WTC11 (cell line): ENCODE measurements at regions not wholly inside any gene's neighbourhood (a gene's known extent, or its start where the extent isn't known, plus 50 kb on each side); places are given as distances from the start of the nearest gene placed in this dataset.
A peak's percentile ranks its signal among the peaks of the same experiment; 100 is the strongest.

Source experiments
- ATAC-seq: fragments of 200-7000 bp; cut with Tn5 transposase; 2 replicates; pipeline ENCODE4 v1.10.0; 2021; ENCODE audit warnings: mild to moderate bottlenecking, moderate library complexity
- CTCF ChIA-PET: fragments of 300-600 bp; sonication (Branson Sonifier 250); formaldehyde crosslinking; loops from one replicate; lab custom pipeline; 2021; ENCODE audit warnings: antibody characterized with exemption; lab: Charles Lee
- POLR2A ChIA-PET: fragments of 350-600 bp; sonication (Branson Sonifier 250); formaldehyde crosslinking; loops from one replicate; lab custom pipeline; 2021; ENCODE audit warnings: antibody characterized with exemption; lab: Charles Lee
- DNase-seq: peaks from one replicate; pipeline ENCODE4 v3.0.0; 2021; ENCODE audit warnings: low spot score
- H3K27ac Mint-ChIP-seq: 2 replicates; pipeline ENCODE4 v1.8.0; 2021; ENCODE audit warnings: mixed read lengths
- H3K27me3 Mint-ChIP-seq: 2 replicates; pipeline ENCODE4 v1.8.0; 2021; ENCODE audit warnings: low read depth, mild to moderate bottlenecking, moderate library complexity, mixed read lengths
- H3K36me3 Mint-ChIP-seq: 2 replicates; pipeline ENCODE4 v1.8.0; 2021; ENCODE audit warnings: mixed read lengths
- H3K4me1 Mint-ChIP-seq: 2 replicates; pipeline ENCODE4 v1.8.0; 2022; ENCODE audit warnings: mixed read lengths
- H3K4me3 Mint-ChIP-seq: 2 replicates; pipeline ENCODE4 v1.8.0; 2021; ENCODE audit warnings: mild to moderate bottlenecking, moderate library complexity, mixed read lengths
- H3K9me3 Mint-ChIP-seq: 2 replicates; pipeline ENCODE4 v1.8.0; 2021; ENCODE audit warnings: mixed read lengths
- ARID4B ChIP-seq: sonication (generic); formaldehyde crosslinking; IDR thresholded peaks from 2 replicates; pipeline ENCODE4 v1.8.0; 2023; ENCODE audit warnings: missing genetic modification reagents, mild to moderate bottlenecking, borderline replicate concordance
- ATF3 ChIP-seq: sonication (generic); formaldehyde crosslinking; conservative IDR thresholded peaks from 2 replicates; pipeline ENCODE4 v1.8.1; 2022; ENCODE audit warnings: mild to moderate bottlenecking, missing genetic modification reagents
- ATF6 ChIP-seq: sonication (generic); formaldehyde crosslinking; IDR thresholded peaks from 2 replicates; pipeline ENCODE4 v1.8.1; 2023; ENCODE audit warnings: mild to moderate bottlenecking, missing genetic modification reagents
- CREB1 ChIP-seq: sonication (generic); formaldehyde crosslinking; IDR thresholded peaks from 2 replicates; pipeline ENCODE4 v1.8.0; 2023; ENCODE audit warnings: mild to moderate bottlenecking, missing genetic modification reagents
- CREM ChIP-seq: sonication (generic); formaldehyde crosslinking; IDR thresholded peaks from 2 replicates; pipeline ENCODE4 v1.8.1; 2022; ENCODE audit warnings: mild to moderate bottlenecking, missing genetic modification reagents, moderate library complexity
- ELF4 ChIP-seq: sonication (generic); formaldehyde crosslinking; IDR thresholded peaks from 2 replicates; pipeline ENCODE4 v1.8.1; 2022; ENCODE audit warnings: low read depth, mild to moderate bottlenecking, moderate library complexity, missing genetic modification reagents
- GRHL2 ChIP-seq: fragments of 250-450 bp; sonication (Bioruptor Pico); IDR thresholded peaks from 2 replicates; pipeline ENCODE4 v1.8.0; 2022; ENCODE audit warnings: mild to moderate bottlenecking, moderate library complexity; ENCODE audit not compliant: insufficient replicate concordance, severe bottlenecking
- HMGA2 ChIP-seq: fragments of 250-450 bp; sonication (Bioruptor Pico); IDR thresholded peaks from 2 replicates; pipeline ENCODE4 v1.4.0; 2021; ENCODE audit warnings: mild to moderate bottlenecking, moderate library complexity
- NFATC4 ChIP-seq: fragments of 250-450 bp; sonication (Bioruptor Pico); IDR thresholded peaks from 2 replicates; pipeline ENCODE4 v1.9.0; 2021; ENCODE audit warnings: mild to moderate bottlenecking
- NFYB ChIP-seq: sonication (generic); formaldehyde crosslinking; conservative IDR thresholded peaks from 2 replicates; pipeline ENCODE4 v1.8.0; 2022; ENCODE audit warnings: low read depth, missing genetic modification reagents
- NR3C1 ChIP-seq: sonication (generic); formaldehyde crosslinking; conservative IDR thresholded peaks from 2 replicates; pipeline ENCODE4 v1.8.1; 2023; ENCODE audit warnings: low read depth, mild to moderate bottlenecking, missing genetic modification reagents
- PRDM15 ChIP-seq: sonication (generic); formaldehyde crosslinking; IDR thresholded peaks from 2 replicates; pipeline ENCODE4 v1.8.0; 2022; ENCODE audit warnings: missing genetic modification reagents
- SOX15 ChIP-seq: fragments of 250-450 bp; sonication (Bioruptor Pico); IDR thresholded peaks from 2 replicates; pipeline ENCODE4 v1.9.0; 2021; ENCODE audit warnings: mild to moderate bottlenecking
- SP1 ChIP-seq: sonication (generic); formaldehyde crosslinking; conservative IDR thresholded peaks from 2 replicates; pipeline ENCODE4 v1.8.1; 2022; ENCODE audit warnings: missing genetic modification reagents
- ZNF317 ChIP-seq: sonication (generic); formaldehyde crosslinking; IDR thresholded peaks from 2 replicates; pipeline ENCODE4 v1.8.1; 2023; ENCODE audit warnings: low read depth, mild to moderate bottlenecking, moderate library complexity, missing genetic modification reagents, borderline replicate concordance
- ZNF671 ChIP-seq: fragments of 250-450 bp; sonication (Bioruptor Pico); IDR thresholded peaks from 2 replicates; pipeline ENCODE4 v1.8.0; 2021; ENCODE audit warnings: mild to moderate bottlenecking
- TF ChIP-seq, protein P1 (sequence below): sonication (generic); formaldehyde crosslinking; IDR thresholded peaks from 2 replicates; pipeline ENCODE4 v1.8.0; 2022; ENCODE audit warnings: mild to moderate bottlenecking, missing genetic modification reagents

DNA sequence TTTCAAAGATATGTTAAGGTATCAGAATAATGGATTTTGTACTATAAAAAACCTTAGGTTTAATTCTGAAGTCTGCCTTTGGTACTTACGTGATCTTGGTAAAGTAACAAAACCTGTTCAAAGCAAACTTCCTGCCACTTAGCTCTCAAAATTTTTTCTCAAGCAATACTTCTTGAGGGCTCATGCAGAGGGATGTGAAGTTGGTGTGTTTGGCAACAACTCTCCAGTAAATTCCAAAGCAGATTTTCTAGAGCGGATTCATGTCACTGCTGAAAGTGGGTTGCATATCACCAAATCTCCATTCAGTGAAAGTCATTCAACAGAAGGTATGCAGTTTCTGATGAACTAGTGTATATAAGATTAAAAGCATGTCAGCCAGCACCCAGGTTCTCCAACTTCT, 856.7 kb downstream of the CDH8 start (continued):
- TF ChIP-seq ATF3 (CRISPR knock-in tag) (no peak), ATF6 (no peak)

DNA sequence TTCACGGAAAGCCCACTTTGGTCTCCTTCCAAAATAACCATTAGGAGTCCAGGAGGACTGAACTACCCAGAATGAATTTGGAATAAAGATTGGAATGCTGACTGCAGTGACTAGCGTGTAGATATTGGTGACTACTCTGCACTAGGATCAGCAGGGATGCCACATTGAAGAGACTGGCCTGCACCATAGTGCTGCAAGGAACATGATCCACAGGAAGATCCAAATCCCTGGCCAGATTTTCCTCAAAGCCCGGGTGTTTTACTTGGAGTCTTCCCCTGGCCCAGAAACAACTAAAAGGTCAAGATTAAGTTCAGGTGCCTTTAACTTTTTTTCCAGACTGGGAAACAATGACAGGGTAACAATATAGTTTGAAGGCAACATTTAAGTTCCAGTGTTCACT, 870.4 kb downstream of the CDH8 start:
- Mint-ChIP-seq H3K27ac (no peak overlapping the region), H3K9me3 (peaks cover under 1% of the 10 kb centered on the region; the same call in 1 of the 2 replicates), H3K4me1 (no peaks in the 10 kb centered on the region), H3K27me3 (no peaks in the 10 kb centered on the region), H3K4me3 (no peak overlapping the region), H3K36me3 (no peaks in the 10 kb centered on the region)
- DNase-seq (no peak), ATAC-seq (no peak)
- POLR2A ChIA-PET: no interaction called here
- CTCF ChIA-PET: no interaction called here
- TF ChIP-seq HMGA2 (CRISPR knock-in tag) (no peak), PRDM15 (CRISPR knock-in tag) (peak; percentile 63), NFATC4 (CRISPR knock-in tag) (no peak)

DNA sequence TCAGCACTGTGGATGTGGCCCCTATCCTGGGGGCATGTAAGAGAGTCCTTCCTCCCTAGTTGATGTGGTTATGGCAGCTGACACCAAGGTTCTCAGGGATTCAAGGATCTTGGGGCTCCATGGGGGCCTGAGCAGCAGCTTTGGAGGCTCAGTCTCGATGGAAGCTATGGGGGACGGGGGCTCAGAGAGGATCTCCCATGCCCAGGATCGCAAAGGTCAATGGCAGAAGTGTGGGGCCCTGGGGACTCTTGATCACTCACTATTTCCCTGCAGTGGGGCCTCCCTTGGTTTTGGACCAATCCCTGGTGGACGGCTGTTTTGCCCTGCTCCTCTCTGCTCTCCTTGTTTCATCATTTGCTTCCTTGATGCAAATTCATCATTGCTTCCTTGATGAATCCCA, 885.9 kb downstream of the CDH8 start:
- no peak for DNase-seq
- Mint-ChIP-seq H3K27me3 (no peaks in the 10 kb centered on the region; the same call in 1 of the 2 replicates), H3K4me3 (no peak overlapping the region), H3K36me3 (peaks cover 3% of the 10 kb centered on the region; the same call in 1 of the 2 replicates), H3K9me3 (peaks cover 12% of the 10 kb centered on the region), H3K4me1 (no peaks in the 10 kb centered on the region), H3K27ac (no peak overlapping the region)
- CTCF ChIA-PET: no interaction called here
- no peak for ATAC-seq
- POLR2A ChIA-PET: no interaction called here
- no peak for TF ChIP-seq ZNF317
- no peak for TF ChIP-seq CREB1 (CRISPR knock-in tag)
- no peak for TF ChIP-seq NR3C1 (CRISPR knock-in tag)
- TF ChIP-seq GRHL2 (CRISPR knock-in tag): no peak
- no peak for TF ChIP-seq SOX15 (CRISPR knock-in tag)
- no peak for TF ChIP-seq ARID4B (CRISPR knock-in tag)
- no peak for TF ChIP-seq CREM (CRISPR knock-in tag)
- no peak for TF ChIP-seq ZNF671 (CRISPR knock-in tag)
- TF ChIP-seq ELF4: no peak
- no peak for TF ChIP-seq SP1
- TF ChIP-seq NFYB (CRISPR knock-in tag): no peak
- TF ChIP-seq PRDM15 (CRISPR knock-in tag): no peak
- TF ChIP-seq, protein P1, sequence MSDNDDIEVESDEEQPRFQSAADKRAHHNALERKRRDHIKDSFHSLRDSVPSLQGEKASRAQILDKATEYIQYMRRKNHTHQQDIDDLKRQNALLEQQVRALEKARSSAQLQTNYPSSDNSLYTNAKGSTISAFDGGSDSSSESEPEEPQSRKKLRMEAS (CRISPR knock-in tag): no peak
- TF ChIP-seq NFATC4 (CRISPR knock-in tag): no peak
